ENCODE measurements at regions not wholly inside any gene's neighbourhood (a gene's known extent, or its start where the extent isn't known, plus 50 kb on each side); places are given as distances from the start of the nearest gene placed in this dataset.
"Not testable (repeated sequence)": the region's sequence is repeated elsewhere in the genome, so short reads cannot be mapped to it uniquely, and the experiment has no call there.

GRCh38 chr19:23464349-23464748 is 69.1 kb upstream of the ZNF91 start:
- not testable (repeated sequence) for DNase-seq

GRCh38 chr19:23461120-23461519 is 65.8 kb upstream of the ZNF91 start:
- DNase-seq = no peak

GRCh38 chr19:23460656-23461055 is 65.4 kb upstream of the ZNF91 start:
- DNase-seq = no peak

All from SW 1271 (cell line).